ENCODE measurements at regions not wholly inside any gene's neighbourhood (a gene's known extent, or its start where the extent isn't known, plus 50 kb on each side); places are given as distances from the start of the nearest gene placed in this dataset.
"Not testable (repeated sequence)": the region's sequence is repeated elsewhere in the genome, so short reads cannot be mapped to it uniquely, and the experiment has no call there.

DNA sequence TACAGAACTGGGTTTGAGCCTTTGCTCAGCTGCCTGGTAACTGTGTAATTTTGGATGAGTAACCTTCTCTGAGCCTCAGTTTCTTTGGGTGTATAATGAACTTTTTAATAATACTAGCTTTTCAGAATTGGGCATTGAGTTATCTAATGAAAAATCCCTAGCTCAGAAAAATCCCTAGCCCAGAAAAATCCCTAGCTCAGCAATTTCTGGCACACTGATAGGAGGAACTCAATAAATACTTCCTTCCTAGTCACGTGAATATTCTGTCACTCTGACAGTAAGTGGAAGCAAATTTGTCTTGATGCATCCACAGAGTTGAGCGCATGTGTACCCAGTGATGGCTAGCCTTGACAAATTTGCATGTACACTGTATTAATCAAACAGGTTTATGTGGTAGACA, 817.6 kb downstream of the XPNPEP1 start:
- no peak for DNase-seq (ENCODE audit: low read depth)

GRCh38 chr10:109104806-109105205, 818.5 kb downstream of the XPNPEP1 start:
- no peak for DNase-seq (ENCODE audit: low read depth)

- no peak for DNase-seq (ENCODE audit: low read depth)
Measured at GRCh38 chr10:109103278-109103677, 820.0 kb downstream of the XPNPEP1 start.

DNA sequence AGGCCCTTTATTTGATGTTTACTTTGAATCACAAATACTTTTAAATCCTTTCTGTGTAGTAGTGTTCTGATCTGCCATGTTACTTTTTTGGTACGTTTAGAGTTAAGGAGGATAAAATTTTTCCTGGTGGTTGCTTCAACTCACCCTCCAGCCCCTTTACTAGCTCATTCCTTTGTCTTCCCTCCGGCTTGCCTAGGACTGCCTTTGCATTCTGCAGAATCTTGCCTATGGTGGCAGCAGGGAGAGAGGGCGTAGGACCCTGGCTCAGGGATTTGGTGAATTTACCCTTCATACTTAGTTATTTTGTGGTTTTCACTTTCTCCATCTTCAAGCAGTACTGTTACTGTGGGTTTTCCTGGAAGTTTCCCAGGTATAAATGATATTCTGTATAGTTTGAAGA, 833.5 kb downstream of the XPNPEP1 start:
- DNase-seq (ENCODE audit: low read depth) = no peak

- no peak for DNase-seq (ENCODE audit: low read depth)
Measured at GRCh38 chr10:109071539-109071938, 851.8 kb downstream of the XPNPEP1 start.

DNA sequence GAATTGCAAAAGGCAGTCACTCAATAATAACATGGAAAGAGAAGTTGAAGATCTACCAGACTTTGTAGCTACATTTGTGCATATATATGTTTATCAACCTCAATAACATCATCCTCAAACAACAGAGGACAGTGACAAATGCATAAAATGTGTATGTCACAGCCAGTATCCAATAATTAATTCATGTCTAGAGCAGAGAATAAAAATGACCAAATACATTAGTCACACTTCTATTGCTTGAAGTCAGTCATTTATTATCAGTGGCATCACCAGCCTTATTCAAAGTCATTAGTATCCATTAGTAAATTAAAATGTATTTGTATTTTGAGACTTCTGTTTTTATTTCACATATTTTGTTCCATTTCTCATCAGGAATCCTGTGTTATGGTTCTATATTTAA, 852.8 kb downstream of the XPNPEP1 start:
- no peak for DNase-seq (ENCODE audit: low read depth)

DNA sequence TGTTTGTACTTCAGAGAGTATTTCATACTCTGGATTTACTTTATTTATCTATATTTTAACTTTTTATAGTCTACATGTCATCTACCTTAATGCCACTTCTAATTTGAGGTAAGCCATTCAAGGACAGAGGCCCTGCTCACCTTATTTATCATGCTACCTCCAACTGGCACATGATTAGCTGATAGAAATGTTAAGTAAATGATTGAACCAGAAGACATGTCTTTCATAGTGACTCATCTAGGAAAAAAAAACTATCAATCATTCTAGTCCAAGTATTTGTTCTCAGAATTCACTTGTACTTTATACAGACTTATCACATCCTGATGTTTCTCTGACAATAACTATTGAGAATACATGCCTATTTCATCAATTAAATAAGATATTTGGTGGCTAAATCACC, 856.3 kb downstream of the XPNPEP1 start:
- DNase-seq (ENCODE audit: low read depth) = no peak

GRCh38 chr10:109065821-109066220, 857.5 kb downstream of the XPNPEP1 start:
- DNase-seq (ENCODE audit: low read depth) = no peak

GRCh38 chr10:109062371-109062770, 860.9 kb downstream of the XPNPEP1 start:
- DNase-seq (ENCODE audit: low read depth) = peak; percentile 75

- no peak for DNase-seq (ENCODE audit: low read depth)
Measured at GRCh38 chr10:109055243-109055642, 868.1 kb downstream of the XPNPEP1 start.

DNA sequence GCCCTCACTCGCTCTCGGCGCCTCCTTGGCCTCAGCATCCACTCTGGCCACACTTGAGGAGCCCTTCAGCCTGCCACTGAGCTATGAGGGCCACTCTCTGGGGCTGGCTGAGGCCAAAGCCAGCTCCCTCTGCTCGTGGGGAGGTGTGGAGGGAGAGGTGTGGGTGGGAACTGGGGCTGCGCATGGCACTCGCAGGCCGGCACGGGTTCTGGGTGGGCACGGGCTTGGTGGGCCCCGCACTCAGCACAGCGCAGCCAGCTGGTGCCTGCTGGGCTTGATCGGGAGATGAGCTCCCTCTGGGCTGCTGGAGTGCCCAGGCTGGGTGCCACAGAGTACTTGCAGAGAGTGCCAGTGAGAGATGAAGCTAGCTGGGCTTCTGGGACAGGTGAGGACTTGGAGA, 875.5 kb downstream of the XPNPEP1 start:
- no peak for DNase-seq (ENCODE audit: low read depth)

DNA sequence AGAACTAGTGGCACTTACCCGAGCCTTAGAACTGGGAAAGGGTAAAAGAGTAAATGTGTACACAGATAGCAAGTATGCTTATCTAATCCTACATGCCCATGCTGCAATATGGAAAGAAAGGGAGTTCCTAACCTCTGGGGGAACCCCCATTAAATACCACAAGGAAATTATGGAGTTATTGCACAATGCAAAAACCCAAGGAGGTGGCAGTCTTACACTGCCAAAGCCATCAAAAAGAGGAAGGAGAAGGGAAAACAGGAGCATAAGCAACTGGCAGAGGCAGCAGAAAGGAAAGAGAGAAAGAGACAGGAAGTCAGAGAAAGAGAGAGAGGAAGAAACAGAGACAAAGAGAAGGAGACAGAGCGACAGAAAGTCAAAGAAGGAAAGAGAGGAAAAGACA, 876.9 kb downstream of the XPNPEP1 start:
- DNase-seq (ENCODE audit: low read depth) = not testable (repeated sequence)

DNA sequence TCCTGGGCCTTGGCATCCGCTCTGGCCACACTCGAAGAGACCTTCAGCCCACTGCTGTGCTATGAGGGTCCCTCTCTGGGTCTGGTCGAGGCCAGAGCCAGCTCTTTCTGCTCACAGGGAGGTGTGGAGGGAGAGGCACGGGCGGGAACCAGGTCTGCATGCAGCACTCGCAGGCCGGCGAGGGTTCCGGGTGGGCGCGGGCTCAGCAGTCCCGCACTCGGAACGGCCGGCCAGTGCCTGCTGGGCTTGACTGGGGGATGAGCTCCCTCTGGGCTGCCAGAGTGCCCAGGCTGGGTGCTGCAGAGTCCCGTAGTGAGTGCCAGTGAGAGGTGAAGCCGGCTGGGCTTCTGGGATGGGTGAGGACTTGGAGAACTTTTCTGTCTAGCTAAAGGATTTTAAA, 882.7 kb downstream of the XPNPEP1 start:
- no peak for DNase-seq (ENCODE audit: low read depth)

- no peak for DNase-seq (ENCODE audit: low read depth)
Measured at GRCh38 chr10:109037978-109038377, 885.3 kb downstream of the XPNPEP1 start.

GRCh38 chr10:109030581-109031210, 892.6 kb downstream of the XPNPEP1 start:
- peak; percentile 22 for DNase-seq (ENCODE audit: low read depth)

DNA sequence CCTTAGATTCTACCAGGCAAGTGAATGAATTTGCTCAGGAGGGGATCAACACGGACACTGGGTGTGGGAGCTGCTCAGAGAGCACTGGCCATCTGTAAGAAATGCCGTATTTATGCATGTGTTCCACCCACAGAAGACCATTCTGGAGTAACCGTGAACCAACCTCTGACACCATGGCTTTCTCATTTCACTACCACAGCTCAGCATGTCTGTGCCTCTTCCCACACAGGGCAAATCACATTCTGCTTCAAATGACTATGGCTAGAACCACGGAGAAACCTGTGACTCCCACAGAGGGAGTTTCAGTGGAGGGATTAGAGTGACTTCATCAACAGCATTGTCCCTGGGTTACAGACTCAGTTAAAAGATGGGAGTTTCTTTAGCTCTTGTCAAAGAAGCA, 893.4 kb downstream of the XPNPEP1 start:
- DNase-seq (ENCODE audit: low read depth) = no peak

GRCh38 chr10:109027534-109028185, 895.7 kb downstream of the XPNPEP1 start:
- no peak for DNase-seq (ENCODE audit: low read depth)

GRCh38 chr10:109025172-109025571, 898.1 kb downstream of the XPNPEP1 start:
- DNase-seq (ENCODE audit: low read depth) = no peak

GRCh38 chr10:109022417-109023049, 900.8 kb downstream of the XPNPEP1 start:
- no peak for DNase-seq (ENCODE audit: low read depth)

DNA sequence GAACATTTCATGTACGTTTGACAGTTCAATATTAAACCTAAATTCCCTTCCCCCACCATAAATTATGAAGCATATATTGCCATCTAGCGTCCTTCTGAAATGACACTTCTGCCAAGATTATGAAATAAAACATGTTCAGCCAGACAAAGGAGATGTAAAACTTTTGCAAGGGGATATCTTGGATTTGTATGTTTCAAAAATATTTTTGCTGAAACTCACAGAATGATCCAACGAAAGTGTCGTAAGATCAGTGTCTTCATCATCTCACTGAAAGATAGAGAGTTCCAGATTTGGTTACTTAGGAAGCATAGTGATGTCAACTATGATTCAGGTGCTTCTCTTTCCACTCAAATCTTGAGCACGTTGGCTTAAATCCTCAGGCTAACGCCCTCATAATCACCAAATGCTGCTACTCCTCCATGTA, 904.3 kb downstream of the XPNPEP1 start:
- DNase-seq (ENCODE audit: low read depth) = peak; percentile 41

GRCh38 chr10:109007514-109007913, 915.8 kb downstream of the XPNPEP1 start:
- peak; percentile 16 for DNase-seq (ENCODE audit: low read depth)

DNA sequence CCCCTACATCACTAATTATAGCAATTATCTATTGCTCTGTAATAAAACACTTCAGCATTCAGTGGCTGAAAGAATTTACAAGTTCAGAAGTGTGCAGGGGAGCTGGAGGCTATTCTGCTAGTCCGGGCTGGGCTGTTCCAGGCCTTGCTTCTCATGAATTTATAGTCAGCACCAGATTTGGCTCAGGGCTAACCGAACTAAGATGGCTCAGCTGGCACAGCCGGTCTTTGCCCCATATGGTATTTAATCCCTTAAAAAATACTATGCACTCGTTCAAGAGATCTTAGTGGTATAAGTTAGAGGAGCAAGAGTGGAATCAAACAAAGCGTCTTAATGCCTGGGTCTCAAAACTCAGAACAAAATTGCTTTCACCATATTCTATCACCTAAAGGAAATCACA, 932.9 kb downstream of the XPNPEP1 start:
- no peak for DNase-seq (ENCODE audit: low read depth)

DNA sequence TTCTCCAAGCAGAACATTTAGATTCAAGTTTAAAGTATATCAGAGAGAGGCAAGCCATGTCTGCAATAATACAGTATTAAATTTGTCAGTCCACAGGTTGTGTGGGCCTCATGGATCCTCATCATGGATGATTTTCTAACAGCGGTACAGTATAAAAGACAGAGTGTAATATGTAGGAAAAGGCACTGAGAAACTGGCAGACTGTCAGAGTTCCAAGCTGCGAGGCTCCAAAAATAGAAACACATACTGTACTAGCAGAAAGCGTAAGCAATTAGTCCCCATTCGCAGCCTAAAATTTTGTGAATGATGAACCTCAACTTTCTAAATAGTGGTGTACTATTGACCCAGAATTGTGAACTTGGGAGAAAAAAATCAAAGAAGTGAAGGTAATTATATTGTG, 933.3 kb downstream of the XPNPEP1 start:
- DNase-seq (ENCODE audit: low read depth) = no peak

Measured in HT1080 (cell line).